GM18499 (cell line): ENCODE measurements at regions not wholly inside any gene's neighbourhood (a gene's known extent, or its start where the extent isn't known, plus 50 kb on each side); places are given as distances from the start of the nearest gene placed in this dataset.

Source experiments
- ATAC-seq: cut with Tn5 transposase; IDR thresholded peaks from one replicate; pipeline ENCODE4 v1.9.1; 2021; ENCODE audit warnings: moderate number of reproducible peaks; ENCODE audit not compliant: insufficient read depth, unreplicated experiment

- ATAC-seq = no peak
Measured at GRCh38 chr19:28864577-28865042, 348.3 kb downstream of the UQCRFS1 start.

DNA sequence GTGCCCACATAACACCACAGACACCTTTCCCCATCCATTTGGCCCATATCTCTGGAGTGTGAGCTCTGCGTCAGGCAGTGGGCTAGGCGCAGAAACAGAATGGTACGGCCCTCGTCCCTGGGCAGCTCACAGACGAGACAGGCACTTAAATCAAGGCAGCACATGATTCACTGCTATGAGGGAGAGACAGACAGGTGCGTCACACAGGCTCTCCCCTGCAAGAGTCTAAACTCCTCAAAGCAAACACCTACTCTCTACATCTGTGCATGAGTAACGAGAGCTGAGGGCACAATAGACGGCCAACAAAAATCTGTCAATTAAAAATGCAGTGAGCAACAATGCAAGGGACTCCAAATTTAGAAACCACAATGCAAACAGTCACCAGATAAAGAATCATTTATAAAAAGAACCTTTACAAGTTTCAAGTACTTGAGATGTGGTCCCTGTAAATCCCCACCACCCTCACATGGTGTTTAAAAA lies 348.9 kb downstream of the UQCRFS1 start:
- no peak for ATAC-seq

DNA sequence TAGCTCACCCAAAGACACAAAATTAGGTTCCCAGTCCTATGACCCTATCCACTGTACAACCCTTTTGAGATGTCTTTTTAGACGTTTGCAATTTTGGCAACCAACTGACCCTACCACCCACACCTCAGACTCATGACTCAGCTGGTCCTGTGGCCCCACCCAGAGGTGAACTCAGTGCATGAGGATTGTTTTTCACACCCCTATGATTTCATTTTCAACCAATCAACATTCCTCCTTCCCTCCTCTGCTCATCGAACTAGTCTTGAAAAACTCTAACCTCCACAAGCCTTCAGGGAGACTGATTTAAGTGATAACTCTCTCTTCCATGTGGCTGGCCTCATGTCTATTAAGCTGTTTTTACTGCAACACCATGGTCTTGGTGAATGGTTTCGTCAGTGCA lies 350.7 kb downstream of the UQCRFS1 start:
- no peak for ATAC-seq

DNA sequence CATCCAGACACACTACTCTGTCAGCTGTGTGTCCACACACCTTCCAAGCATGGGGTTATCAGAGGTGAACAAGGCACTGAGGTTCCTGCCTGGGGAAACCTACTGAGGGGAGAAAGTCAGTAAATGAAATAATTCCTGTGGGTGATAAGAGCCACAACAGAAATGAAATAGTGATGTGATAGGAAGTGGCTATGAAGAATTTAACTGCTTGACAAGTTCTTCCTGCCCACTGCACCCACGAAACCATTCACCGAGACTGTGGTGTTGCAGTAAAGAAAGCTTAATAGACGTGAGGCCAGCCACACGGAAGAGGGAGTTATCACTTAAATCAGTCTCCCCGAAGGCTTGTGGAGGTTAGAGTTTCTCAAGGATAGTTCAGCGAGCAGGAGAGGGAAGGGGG lies 353.1 kb downstream of the UQCRFS1 start:
- no peak for ATAC-seq

DNA sequence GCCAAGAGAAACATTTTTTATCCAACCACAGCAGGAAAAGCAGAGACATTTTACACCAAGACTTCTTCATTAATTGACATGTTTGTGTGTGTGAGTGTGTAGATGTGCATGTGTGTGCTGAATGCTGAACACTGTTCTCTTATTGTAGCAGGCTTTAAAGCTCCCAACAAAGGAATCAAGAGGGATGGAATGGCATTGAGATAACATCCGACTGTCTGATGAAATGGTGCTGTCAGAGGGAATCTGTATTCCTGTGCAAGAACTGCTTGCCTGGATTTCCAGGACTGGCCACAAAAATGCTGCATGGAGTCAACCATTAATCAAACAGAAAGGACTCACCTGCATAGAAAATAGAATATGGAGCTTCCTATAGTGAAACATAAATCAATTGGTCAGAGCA lies 354.0 kb downstream of the UQCRFS1 start:
- no peak for ATAC-seq

GRCh38 chr19:28857967-28858366 lies 355.0 kb downstream of the UQCRFS1 start:
- no peak for ATAC-seq

- no peak for ATAC-seq
Measured at GRCh38 chr19:28855216-28855615, 357.7 kb downstream of the UQCRFS1 start.

GRCh38 chr19:28847468-28847867 lies 365.5 kb downstream of the UQCRFS1 start:
- no peak for ATAC-seq

DNA sequence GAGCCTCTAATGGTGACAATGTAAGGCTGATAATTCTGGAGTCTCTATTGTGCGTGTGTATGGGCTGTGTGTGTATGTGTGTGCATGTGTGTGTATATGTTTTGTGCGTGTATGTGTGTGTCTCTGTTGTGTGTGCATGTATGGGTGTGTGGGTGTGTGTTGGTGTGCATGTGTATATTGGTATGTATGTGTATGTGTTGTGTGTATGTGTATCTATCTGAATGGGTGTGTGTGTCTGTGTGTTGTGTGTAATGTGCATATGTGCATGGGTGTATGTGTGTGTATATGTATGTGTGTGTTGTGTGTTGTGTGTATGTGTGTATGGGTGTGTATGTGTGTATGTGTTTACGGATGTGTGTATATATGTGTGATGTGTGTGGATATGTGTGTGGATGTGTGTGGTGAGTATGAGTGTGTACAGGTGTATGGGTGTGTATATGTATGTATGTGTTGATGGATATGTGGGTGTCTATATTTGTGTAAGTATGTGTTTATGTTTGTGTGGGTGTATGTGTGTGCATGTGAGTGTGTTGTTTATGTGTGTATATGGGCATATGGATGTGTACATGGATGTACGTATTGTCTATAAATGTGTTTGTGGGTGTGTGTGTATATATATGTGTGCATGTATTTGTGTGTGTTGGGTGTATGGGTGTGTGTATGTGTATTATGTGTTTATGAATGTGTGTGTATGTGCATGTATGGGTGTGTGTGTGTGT lies 366.7 kb downstream of the UQCRFS1 start:
- ATAC-seq = no peak

- no peak for ATAC-seq
Measured at GRCh38 chr19:28843761-28844492, 369.0 kb downstream of the UQCRFS1 start.

- no peak for ATAC-seq
Measured at GRCh38 chr19:28841531-28841930, 371.4 kb downstream of the UQCRFS1 start.

DNA sequence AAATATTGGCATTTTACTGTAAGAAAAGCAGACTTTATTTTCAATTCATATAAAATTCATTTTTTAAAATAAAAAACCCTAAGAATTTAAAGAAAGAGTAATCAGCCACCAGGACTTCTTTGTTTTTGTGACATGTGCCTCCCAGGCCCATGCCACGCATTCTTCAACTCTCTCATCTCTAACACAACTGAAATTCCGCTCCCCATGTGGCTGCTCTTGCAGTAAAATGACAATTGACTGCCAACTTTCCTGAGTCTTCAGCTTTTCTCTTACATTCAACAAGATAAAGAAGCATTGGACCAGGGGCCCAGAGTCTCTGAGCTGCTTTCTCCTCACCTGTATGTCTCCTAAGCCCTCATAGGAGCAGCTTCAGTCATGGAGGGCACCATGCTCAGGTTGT lies 372.1 kb downstream of the UQCRFS1 start:
- no peak for ATAC-seq

- ATAC-seq = no peak
Measured at GRCh38 chr19:28839455-28839854, 373.5 kb downstream of the UQCRFS1 start.

- no peak for ATAC-seq
Measured at GRCh38 chr19:28838909-28839308, 374.0 kb downstream of the UQCRFS1 start.

- ATAC-seq = no peak
Measured at GRCh38 chr19:28836421-28836820, 376.5 kb downstream of the UQCRFS1 start.

DNA sequence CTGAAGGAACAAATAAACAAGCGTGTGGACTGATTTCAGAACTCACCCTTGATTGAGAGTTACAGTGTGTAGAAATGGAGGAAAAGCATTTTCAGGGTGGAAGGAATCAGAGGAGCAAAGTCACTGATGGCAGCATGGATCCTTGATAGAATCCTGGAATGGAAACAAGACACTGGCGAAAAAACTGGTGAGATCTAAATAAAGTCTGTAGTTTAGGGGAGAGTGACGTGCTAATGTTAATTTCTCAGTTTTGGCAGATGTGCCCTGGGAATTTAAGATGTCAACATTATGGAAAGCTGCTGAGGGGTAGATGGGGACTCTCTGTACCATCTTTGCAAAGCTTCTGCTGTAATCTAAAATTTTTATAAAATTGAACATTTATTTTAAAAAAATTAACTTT lies 378.0 kb downstream of the UQCRFS1 start:
- ATAC-seq = no peak

GRCh38 chr19:28831462-28831861 lies 381.5 kb downstream of the UQCRFS1 start:
- ATAC-seq = no peak

- no peak for ATAC-seq
Measured at GRCh38 chr19:28829762-28830161, 383.2 kb downstream of the UQCRFS1 start.

GRCh38 chr19:28829359-28829758 lies 383.6 kb downstream of the UQCRFS1 start:
- no peak for ATAC-seq

GRCh38 chr19:28828276-28828870 lies 384.6 kb downstream of the UQCRFS1 start:
- ATAC-seq = no peak

DNA sequence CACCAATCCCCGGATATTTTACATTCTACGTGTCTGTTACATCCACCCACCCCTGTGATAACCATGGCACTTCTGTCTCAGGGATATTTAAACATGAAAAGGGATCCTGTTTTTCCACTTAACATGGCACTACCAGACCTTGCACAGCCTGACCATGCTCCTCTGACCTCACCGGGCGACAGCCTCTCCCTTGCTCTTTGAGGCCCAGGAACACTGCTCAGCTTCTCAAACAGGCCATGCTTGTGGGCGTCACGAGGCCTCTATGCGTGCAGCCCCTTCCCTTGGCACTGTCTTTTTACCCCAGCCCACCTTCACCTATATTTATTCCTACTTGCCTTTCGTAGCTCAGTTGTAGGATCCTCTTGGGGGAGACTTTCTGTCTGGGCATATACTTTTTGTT lies 385.6 kb downstream of the UQCRFS1 start:
- ATAC-seq = no peak
